PC-3 (cell line): ENCODE measurements at regions not wholly inside any gene's neighbourhood (a gene's known extent, or its start where the extent isn't known, plus 50 kb on each side); places are given as distances from the start of the nearest gene placed in this dataset.

Experiments used
- ATAC-seq: fragments of 200-7000 bp; cut with Tn5 transposase; 2 replicates; pipeline ENCODE4 v1.9.1; 2020; ENCODE audit warnings: mild to moderate bottlenecking, moderate library complexity
- BruUV-seq: library from RNA; stranded (reverse); fragments of 400-500 nt; replicated peaks from 2 replicates; lab custom pipeline; 2021; lab: Mats Ljungman, UMichigan
- CTCF ChIA-PET: fragments of 300-600 bp; sonication (Branson Sonifier 250); formaldehyde crosslinking; loops from one replicate; lab custom pipeline; 2022; ENCODE audit warnings: antibody characterized with exemption; lab: Charles Lee
- POLR2A ChIA-PET: fragments of 300-600 bp; sonication (Branson Sonifier 250); formaldehyde crosslinking; loops from one replicate; lab custom pipeline; 2022; ENCODE audit warnings: antibody characterized with exemption; ENCODE audit not compliant: unreplicated experiment; lab: Charles Lee
- DNase-seq: peaks from one replicate; pipeline ENCODE4 v3.0.0-alpha.2; 2015
- H2AFZ ChIP-seq: fragments of 300-600 bp; sonication (generic); 2 replicates; pipeline ENCODE4 v1.6.0; 2016; ENCODE audit warnings: antibody characterized with exemption, low read length
- H3F3A ChIP-seq: fragments of 300-600 bp; sonication (generic); one replicate; pipeline ENCODE4 v1.6.0; 2017; ENCODE audit warnings: antibody characterized with exemption, low read length, control low read depth, mild to moderate bottlenecking; ENCODE audit not compliant: unreplicated experiment
- H3K27ac ChIP-seq: fragments of 300-600 bp; sonication (generic); 2 replicates; pipeline ENCODE4 v1.5.1; 2016; ENCODE audit warnings: mild to moderate bottlenecking, low read length
- H3K27me3 ChIP-seq: fragments of 300-600 bp; sonication (generic); 2 replicates; pipeline ENCODE4 v1.6.1; 2016; ENCODE audit warnings: low read length, mixed read lengths
- H3K36me3 ChIP-seq: fragments of 300-600 bp; sonication (generic); 2 replicates; pipeline ENCODE4 v1.6.1; 2016; ENCODE audit warnings: low read depth, mixed run types, low read length, mixed read lengths
- H3K4me1 ChIP-seq: fragments of 300-600 bp; sonication (generic); 2 replicates; pipeline ENCODE4 v1.5.1; 2016; ENCODE audit warnings: low read length; ENCODE audit not compliant: insufficient read depth
- H3K4me2 ChIP-seq: fragments of 300-600 bp; sonication (generic); 2 replicates; pipeline ENCODE4 v1.6.0; 2016; ENCODE audit warnings: low read length
- H3K4me3 ChIP-seq: fragments of 300-600 bp; sonication (generic); 2 replicates; pipeline ENCODE4 v1.5.1; 2016; ENCODE audit warnings: mild to moderate bottlenecking, low read length, mixed read lengths
- H3K79me2 ChIP-seq: fragments of 300-600 bp; sonication (generic); 2 replicates; pipeline ENCODE4 v1.6.1; 2017; ENCODE audit warnings: low read length, mixed read lengths
- H3K9ac ChIP-seq: fragments of 300-600 bp; sonication (generic); 2 replicates; pipeline ENCODE4 v1.6.0; 2016; ENCODE audit warnings: mild to moderate bottlenecking, low read length
- H3K9me2 ChIP-seq: fragments of 300-600 bp; sonication (generic); replicated peaks from 2 replicates; pipeline ENCODE4 v1.6.1; 2016; ENCODE audit warnings: mixed run types, low read length, mixed read lengths
- H3K9me3 ChIP-seq: fragments of 300-600 bp; sonication (generic); 2 replicates; pipeline ENCODE4 v1.6.1; 2016; ENCODE audit warnings: low read length, mixed read lengths
- H4K20me1 ChIP-seq: fragments of 300-600 bp; sonication (generic); 2 replicates; pipeline ENCODE4 v1.6.1; 2016; ENCODE audit warnings: low read length, mixed read lengths
- EZH2 ChIP-seq: fragments of 300-600 bp; sonication (generic); IDR thresholded peaks from one replicate; pipeline ENCODE4 v1.6.1; 2017; ENCODE audit warnings: antibody characterized with exemption, mild to moderate bottlenecking, low read length; ENCODE audit not compliant: unreplicated experiment
- EZH2phosphoT487 ChIP-seq: fragments of 300-600 bp; sonication (generic); IDR thresholded peaks from 2 replicates; pipeline ENCODE4 v1.6.1; 2018; ENCODE audit warnings: mild to moderate bottlenecking, antibody characterized with exemption, low read length, borderline replicate concordance
- intact Hi-C: fragments of 100-400 bp; cut with micrococcal nuclease; formaldehyde crosslinking; loops from 2 replicates; pipeline ENCODE4 v1.9.0; 2023
- TF ChIP-seq, protein P1 (sequence below): fragments of 300-600 bp; sonication (generic); conservative IDR thresholded peaks from 2 replicates; pipeline ENCODE4 v1.5.1; 2017; ENCODE audit warnings: antibody characterized with exemption, low read depth, mild to moderate bottlenecking, low read length

DNA sequence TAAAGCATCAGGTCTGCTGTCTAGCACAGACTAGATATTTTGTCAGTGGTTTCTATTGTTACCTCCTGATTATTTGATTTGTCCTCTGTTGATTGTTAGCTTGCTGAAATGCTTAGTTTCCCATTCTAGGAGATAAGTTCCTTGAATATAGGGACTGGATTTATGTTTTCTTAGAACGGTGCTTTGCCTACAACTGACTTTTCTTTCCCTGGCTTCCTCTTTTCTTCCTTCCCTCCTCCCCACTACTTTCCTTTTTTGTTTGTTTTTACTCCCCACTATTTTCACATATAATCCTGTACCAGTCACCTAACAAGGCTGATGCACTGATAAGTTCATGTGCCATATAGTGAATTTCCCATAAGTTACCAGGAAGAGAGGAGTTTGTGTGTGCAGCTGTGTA lies 58.5 kb upstream of the METAP2 start:
- ATAC-seq, result no peak
- Histone ChIP-seq H3K79me2 (no peaks in the 10 kb centered on the region), H3K9me2 (no peaks in the 10 kb centered on the region), H3K27ac (no peak overlapping the region), H3K4me2 (no peak overlapping the region), H4K20me1 (no peaks in the 10 kb centered on the region), H3K36me3 (no peaks in the 10 kb centered on the region), H3K4me1 (peaks cover 14% of the 10 kb centered on the region), H3K9ac (no peak overlapping the region), H3K9me3 (no peaks in the 10 kb centered on the region), H3F3A (no peaks in the 10 kb centered on the region), H2AFZ (no peak overlapping the region), H3K27me3 (no peaks in the 10 kb centered on the region), H3K4me3 (no peak overlapping the region)
- TF ChIP-seq EZH2phosphoT487 (no peak), EZH2 (no peak)
- TF ChIP-seq, protein P1, sequence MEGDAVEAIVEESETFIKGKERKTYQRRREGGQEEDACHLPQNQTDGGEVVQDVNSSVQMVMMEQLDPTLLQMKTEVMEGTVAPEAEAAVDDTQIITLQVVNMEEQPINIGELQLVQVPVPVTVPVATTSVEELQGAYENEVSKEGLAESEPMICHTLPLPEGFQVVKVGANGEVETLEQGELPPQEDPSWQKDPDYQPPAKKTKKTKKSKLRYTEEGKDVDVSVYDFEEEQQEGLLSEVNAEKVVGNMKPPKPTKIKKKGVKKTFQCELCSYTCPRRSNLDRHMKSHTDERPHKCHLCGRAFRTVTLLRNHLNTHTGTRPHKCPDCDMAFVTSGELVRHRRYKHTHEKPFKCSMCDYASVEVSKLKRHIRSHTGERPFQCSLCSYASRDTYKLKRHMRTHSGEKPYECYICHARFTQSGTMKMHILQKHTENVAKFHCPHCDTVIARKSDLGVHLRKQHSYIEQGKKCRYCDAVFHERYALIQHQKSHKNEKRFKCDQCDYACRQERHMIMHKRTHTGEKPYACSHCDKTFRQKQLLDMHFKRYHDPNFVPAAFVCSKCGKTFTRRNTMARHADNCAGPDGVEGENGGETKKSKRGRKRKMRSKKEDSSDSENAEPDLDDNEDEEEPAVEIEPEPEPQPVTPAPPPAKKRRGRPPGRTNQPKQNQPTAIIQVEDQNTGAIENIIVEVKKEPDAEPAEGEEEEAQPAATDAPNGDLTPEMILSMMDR, result no peak
- no peak for DNase-seq
- CTCF ChIA-PET, result no interaction called here
- no TSS peak for BruUV-seq
- POLR2A ChIA-PET, result no interaction called here
- intact Hi-C loops, result no loop called here

DNA sequence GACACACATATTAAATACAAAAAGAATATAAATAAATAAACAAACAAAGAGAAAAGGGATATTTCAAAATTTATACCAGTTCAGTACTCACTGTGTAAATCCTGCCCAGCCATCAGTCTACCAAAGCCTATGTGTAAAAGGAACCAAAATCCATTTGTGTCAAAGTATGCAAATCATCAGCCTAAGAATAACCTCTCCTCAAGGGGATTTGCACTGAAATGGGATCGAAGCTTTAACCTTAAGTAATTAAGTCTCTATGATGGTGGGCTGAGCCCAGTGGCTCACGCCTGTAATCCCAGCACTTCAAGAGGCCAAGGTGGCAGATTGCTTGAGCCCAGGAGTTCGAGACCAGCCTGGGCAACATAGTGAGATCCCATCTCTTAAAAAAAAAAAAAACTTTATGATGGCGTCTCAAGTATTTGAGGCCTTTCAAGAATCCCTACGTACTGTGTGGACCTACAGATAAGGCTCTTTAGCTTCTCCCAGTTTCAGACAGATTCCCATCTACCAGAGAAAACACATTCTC lies 57.8 kb upstream of the METAP2 start:
- Histone ChIP-seq H3K79me2 (no peaks in the 10 kb centered on the region), H3K9ac (no peak overlapping the region), H3K27me3 (no peaks in the 10 kb centered on the region), H3K27ac (no peak overlapping the region), H3K4me1 (peaks cover 14% of the 10 kb centered on the region), H3K9me2 (no peaks in the 10 kb centered on the region), H3K9me3 (no peaks in the 10 kb centered on the region), H3K4me3 (no peak overlapping the region), H4K20me1 (no peaks in the 10 kb centered on the region), H3K4me2 (no peak overlapping the region), H2AFZ (no peak overlapping the region), H3F3A (no peaks in the 10 kb centered on the region), H3K36me3 (no peaks in the 10 kb centered on the region)
- no peak for TF ChIP-seq EZH2phosphoT487
- TF ChIP-seq, protein P1, result no peak
- TF ChIP-seq EZH2, result no peak
- no TSS peak for BruUV-seq
- POLR2A ChIA-PET, result no interaction called here
- CTCF ChIA-PET, result no interaction called here
- no peak for DNase-seq
- no peak for ATAC-seq
- intact Hi-C loops, result loop anchor here (2.0 kb wide), 1 partner anchor 69 kb away; no protein-coding TSS in a partner anchor

DNA sequence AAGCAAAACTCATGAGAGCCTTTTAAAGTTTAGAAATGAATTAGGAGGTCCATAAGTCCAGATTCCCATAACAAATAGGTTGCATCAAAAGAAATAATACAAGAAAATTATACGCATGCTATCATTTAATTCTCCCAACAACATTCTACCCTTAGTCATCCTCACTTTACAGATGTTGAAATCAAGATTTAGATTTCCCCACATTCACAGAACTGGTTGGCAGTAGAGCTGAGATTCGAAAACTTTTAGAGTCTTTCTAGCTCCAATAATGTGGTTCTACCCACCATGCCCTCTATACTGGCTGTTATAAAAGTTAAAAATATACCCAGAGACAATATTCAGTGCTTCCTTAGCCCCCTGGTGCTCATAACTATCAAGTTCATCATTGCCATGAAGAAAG lies 56.6 kb upstream of the METAP2 start:
- intact Hi-C loops, result loop anchor here (2.0 kb wide), 1 partner anchor 67 kb away; no protein-coding TSS in a partner anchor

More for the DNA sequence above, 56.6 kb upstream of the METAP2 start:
- Histone ChIP-seq H3K4me3 (no peak overlapping the region), H3K36me3 (no peaks in the 10 kb centered on the region), H3F3A (no peaks in the 10 kb centered on the region), H3K9me3 (no peaks in the 10 kb centered on the region), H2AFZ (no peak overlapping the region), H3K27me3 (no peaks in the 10 kb centered on the region), H3K27ac (no peak overlapping the region), H3K9ac (no peak overlapping the region), H3K9me2 (no peaks in the 10 kb centered on the region), H3K79me2 (no peaks in the 10 kb centered on the region), H3K4me1 (peaks cover 11% of the 10 kb centered on the region), H3K4me2 (no peak overlapping the region), H4K20me1 (no peaks in the 10 kb centered on the region)
- ChIA-PET CTCF (no interaction called here), POLR2A (interaction anchor here (0.6 kb wide), 1 partner anchor 57 kb away, joined by 3 read pairs; no protein-coding TSS in a partner anchor)
- no peak for DNase-seq
- ATAC-seq, result no peak
- TF ChIP-seq EZH2 (no peak), EZH2phosphoT487 (no peak)
- TF ChIP-seq, protein P1, result no peak
- BruUV-seq, result no TSS peak
